ENCODE measurements at regions not wholly inside any gene's neighbourhood (a gene's known extent, or its start where the extent isn't known, plus 50 kb on each side); places are given as distances from the start of the nearest gene placed in this dataset.
"Not testable (repeated sequence)": the region's sequence is repeated elsewhere in the genome, so short reads cannot be mapped to it uniquely, and the experiment has no call there.

DNA sequence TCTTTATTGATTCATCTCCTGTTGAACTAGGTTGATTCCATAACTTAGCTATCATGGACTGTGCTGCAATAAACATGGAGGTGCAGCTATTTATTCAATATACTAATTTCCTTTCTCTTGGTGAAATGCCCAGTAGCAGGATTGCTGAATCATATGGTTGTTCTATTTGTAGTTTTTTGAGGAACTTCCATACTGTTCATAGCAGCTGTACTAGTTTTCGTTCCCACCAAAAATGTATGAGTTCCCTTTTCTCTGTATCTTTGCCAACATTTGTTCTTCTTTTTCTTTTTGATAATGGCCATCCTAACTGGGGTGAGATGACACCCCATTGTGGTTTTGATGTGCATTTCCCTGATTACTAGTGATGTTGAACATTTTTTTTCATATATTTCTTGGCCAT, 87.2 kb upstream of the NAV2 start:
- no peak for DNase-seq

DNA sequence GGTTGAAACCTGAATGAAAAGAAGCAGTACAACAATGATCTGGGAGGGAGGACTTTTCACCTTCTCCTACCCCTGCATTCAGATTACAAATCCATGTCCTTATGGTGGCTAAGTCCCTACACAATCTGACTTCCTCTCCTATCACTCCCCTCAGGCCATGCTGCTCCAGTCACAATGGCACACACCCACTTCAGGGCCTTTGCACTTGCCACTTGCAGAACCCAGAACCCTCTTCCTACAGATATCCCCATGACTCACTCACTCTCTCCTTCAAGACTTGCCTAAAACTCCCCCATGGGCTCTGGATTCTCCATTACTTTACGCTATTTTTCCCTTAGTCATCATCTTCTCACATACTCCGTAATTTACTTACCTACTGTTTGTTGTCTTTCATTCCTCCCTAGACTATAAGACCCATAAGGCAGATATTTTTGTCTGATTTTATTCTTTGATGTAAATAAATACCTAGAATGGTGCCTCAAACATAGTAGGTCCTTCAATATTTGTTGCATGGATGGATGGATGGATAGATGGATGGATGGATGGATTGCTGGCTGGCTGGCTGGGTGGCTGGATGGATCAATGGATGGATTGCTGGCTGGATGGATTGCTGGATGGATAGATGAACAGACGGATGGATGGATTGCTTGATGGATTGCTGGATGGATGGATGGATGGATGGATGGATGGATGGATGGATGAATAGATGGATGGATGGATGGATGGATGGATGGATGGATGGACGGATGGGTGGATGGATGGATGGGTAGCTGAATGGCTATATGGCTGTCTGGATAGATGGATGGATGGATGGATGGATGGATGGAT, 94.7 kb upstream of the NAV2 start:
- DNase-seq, result no peak

DNA sequence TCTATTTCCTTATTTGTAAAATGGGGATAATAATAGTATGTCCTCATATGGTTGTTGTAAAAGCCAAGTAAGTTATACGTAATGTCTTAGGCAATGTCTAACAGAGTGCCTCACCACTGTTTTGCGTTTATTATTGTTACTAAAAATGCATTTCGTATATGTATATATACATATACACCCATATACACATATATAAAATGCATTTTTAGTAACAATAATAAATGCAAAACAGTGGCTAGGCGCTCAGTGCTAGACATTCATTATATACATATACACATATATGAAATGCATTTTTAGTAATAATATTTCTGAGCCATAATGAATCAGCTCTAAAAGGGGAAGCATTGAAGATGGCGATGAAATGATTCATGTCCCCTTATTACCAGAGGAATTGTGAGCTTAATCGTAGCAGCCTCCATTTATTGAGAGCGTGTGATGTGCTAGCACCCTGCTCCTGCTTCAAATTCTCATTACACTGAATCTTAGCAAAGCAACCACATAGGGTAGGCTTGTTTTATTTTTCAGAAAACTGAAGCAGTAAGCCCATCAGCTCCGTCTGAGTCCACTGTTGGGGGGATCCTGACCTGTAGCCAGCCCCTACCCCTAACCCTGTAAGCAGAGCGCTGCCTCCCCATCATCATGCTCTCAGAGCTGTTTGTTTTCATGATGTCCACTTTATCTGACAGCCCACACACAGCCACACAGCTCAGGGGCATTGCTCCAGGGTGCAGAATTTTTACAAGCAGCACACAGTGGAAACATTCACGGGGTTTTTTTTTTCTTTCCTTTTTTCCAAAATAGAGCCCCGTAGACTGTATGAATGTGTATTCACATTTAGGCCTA, 97.1 kb upstream of the NAV2 start:
- DNase-seq, result no peak

DNA sequence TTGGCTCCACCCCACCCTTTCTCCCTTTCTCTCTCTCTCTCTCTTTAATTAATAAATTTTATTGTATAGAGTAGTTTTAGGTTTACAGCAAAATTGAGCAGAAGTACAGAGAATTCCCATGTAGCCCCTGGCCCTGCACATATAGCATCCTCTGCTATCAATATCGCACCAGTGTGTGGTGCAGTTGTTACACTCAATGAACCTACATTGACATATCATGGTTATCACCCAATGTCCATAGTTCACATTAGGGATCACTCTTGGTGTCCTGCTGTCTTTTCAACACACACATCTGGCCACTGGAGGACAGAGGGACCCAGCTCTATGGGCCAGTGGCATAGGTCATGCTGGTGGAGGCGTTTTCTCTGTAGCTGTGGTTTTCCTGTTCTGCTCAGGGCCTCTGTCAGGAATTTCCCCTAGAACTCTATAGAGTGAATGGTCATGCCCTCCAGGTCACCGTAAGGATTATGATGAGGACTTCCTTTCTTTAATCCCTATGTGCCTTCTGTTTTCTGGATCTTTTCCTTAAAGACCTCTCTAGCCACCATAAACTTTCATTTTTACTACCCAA, 98.2 kb upstream of the NAV2 start:
- no peak for DNase-seq

DNA sequence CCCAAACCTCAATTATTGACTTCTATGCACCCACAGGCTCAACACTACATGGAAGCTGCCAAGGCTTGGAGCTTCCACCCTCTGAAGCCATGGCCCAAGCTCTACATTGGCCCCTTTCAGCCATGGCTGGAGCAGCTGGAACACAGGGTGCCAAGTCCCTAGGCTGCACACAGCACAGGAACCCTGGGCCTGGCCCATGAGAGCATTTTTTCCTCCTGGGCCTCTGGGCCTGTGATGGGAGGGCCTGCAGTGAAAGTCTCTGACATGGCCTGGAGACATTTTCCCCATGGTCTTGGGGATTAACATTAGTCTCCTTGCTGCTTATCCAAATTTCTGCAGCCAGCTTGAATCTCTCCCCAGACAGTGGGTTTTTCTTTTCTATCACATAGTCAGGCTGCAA, 100.6 kb upstream of the NAV2 start:
- DNase-seq, result not testable (repeated sequence)

DNA sequence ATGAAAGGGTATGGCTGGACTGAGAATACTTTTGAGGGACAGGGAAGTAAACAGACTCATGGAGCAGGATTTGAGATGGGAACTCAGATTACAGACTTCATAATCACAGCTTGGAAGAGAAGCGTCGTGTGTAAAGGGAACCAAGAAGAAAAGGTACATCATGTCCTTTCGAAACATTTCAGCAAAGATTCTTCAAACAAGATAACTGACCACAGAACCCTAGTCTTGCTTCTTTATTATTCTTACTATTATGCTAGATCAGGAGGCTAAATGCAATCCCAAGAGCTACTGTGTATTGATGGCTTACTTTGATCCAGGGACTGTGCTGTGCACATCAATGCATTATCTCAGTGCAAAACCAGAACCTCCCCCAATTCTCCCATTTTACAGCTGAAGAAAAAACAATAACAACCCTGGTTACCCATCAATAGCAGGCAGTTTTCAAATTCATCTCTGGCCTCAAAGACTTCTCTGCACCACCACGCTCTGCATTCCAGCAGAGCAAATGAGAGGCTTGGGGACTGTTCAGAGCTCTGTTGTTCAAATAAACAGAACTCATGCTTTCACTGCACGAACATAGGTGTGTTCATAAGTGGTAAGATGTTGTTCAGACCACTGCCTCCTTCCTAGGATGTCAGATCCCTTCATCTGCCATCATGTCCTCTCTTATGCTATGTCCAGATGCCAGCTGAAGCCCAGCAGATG, 104.8 kb upstream of the NAV2 start:
- DNase-seq, result no peak

DNA sequence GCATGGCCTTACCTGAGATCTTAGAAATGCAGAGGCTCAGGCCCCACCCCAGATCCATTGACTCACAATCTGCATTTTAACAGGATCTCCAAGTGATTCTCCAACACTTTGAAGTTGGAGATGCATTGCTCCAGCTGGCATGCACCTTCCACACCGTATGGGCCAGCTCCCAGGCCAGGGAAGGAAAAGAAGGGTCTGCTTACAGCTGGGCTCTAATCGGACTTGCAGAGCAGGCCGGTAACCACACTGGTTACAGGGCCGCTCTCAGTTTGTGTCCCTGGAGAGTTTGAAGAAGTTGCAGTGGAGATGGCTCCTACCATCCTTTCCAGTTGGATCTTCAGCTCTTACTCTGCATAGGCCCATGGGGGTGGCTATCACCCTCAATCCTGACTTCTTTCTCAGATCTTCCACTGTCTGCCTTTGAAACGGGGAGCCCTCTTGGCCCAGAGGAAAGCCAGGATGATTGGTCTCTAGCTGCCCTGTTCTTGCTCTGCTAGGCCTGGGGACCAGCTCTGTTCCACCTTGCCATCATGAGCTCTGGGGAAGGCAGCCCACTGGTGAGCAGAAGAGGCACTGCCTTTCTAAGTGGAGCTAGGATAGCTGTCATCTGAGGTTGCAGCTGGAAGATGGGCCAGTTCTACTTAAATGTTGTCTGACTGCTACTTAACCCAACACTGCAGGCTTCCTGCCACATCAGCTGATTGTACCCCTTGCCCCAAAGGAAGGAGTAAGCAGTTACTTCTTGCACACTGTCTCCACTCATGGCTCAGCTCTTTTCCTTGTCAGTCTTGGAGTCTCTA, 105.6 kb upstream of the NAV2 start:
- DNase-seq, result no peak

DNA sequence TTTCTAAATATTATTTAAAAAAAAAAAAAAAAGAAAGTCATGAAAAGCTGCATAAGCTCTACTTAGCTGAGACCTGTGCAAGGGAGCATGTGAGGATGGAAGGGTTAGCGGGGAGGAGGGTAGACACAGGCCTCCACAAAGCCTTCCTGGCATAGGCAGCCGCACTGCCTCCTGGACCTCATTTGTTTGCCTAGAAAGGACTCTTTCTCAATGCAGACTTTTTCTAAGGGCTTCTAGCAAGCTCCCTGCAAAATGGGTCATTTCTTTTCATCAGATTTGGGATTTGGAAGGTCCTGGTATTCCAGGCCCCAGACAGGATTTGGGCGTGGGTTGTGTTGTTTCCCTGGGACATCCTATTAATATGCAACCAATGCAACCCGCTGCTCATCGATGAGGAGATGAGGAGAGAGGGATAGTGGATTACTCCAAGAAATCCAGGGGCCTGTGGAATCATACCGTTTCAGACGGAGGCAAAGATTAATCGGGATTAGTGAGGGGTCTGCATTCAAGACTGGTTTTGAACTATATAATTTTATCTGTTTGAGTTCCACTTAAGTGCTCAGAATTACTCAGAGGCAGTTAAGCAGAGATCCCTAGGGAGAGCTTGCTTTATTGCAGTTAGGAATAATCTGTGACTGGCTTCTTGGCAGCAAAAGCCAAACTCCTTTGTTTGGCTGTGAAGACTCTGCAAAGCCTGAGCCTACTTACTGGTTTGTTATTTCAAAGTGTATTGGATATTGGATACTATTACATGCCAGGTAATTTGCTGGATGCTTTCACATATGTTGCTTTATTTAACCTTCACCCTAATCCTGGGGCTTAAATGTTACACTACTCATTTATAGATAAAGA, 106.9 kb upstream of the NAV2 start:
- no peak for DNase-seq

DNA sequence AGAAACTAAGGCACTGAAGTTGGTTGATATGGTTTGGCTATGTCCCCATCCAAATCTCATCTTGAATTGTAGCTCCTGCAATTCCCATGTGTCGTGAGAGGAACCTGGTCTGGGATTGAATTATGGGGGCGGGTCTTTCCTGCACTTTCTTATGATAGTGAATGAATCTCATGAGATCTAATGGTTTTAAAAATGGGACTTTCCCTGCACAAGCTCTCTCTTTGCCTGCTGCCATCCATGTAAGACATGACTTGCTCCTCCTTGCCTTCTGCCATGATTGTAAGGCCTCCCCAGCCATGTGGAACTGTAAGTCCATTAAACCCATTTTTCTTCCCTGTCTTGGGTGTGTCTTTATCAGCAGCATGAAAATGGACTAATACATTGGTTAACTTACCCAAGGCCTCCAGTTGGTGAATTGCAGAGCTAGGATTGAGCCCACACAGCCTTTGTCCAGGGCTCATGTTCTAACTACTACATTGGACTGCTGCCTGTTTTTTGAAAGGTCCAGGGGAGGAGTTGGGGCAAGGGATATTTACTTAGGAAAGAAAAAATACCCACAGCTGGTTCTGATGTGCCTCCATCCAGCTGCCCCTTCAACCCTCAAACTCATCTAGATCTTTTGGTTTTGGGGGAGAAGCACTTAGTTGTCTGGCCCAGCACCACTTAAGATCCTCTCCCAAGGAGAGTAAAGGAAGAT, 107.8 kb upstream of the NAV2 start:
- DNase-seq, result no peak

DNA sequence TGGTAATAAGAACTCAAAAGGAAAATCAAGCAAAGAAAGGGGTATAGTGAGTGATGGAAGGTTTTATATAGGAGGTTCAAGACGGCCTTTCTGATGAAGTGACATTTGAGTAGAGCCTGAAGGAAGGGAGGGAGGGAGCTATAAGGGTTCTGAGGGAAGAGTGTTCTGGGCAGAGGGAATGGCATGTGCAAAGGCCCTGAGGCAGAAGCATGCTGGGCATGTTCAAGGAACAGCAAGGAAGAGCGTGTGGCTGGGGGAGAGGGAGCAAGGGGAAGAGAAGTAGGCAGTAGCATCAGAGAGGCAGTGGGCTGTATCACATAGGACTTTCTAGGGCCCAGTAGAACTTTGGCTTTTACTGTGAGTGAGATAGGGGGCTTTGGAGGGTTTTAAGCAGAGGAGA, 108.9 kb upstream of the NAV2 start:
- DNase-seq, result no peak

DNA sequence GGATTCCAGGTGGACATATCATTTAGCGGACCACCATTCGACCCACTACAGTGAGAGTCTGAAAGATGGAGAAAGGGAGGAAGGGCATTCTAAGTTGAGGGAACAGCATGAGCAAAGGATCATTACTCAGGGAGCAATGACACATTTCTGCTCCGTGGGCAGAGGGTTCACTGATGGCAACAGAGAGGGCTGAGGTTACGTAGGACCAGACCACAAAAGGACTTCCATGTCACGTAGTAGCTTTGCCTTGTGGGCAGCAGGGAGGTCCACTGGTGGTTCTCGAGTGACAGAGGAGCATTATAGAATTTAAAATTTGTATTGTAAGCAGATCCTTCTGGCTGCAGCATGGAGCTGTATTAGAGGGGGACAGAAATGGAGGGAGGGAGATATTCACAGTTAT, 109.7 kb upstream of the NAV2 start:
- DNase-seq, result no peak

DNA sequence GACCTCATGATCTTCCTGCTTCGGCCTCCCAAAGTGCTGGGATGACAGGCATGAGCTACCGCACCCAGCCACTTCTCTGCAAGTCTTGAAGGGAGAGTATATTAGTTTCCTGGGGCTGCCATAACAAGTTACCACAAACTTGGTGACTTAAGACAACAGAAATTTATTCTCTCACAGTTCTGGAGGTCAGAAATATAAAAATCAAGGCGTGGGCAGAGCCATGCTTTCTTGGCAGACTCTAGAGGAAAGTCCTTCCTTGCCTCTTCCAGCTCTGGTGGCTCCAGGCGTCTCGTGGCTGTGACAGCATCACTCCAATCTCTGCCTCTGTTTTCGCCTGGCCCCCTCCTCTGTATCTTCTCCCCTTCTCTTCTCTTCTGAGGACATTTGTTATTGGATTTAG, 110.2 kb upstream of the NAV2 start:
- no peak for DNase-seq

DNA sequence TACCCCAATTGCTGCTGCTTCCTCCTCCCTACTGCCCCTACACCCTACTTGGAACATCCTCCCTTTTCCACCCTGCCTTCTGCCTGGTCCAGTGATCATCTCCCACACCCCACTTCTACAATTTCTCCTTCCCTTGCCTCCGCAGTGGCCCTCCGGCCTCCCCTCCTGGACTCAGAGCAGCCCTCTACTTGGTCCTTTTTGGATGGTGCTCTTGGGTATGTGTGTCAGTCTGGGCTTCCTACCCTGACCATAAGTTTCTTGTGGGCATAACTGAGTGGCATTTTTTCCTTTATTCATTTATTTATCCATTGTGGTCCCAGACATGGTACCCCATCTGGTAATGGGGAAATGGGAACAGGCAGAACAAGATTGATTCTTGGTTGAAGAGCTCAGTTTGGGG, 111.4 kb upstream of the NAV2 start:
- no peak for DNase-seq

DNA sequence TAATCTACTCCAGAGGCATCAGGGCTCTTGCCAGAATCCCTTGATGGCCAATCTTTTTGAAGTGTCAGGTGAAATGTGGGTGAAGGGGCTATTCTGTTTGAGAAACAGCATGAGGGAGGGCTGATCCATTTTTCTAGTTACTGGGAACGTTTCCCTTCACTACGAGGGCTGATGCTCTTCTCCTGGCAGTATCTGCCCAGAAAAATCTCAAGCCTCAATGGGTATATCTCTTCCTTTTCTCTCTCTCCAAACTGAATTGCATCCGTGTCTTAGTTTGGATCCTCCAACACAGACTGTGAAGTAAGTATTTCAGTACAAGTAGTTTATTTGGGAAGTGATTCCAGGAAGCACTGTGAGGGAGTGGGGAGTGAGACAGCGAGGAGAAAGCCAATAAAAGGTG, 113.0 kb upstream of the NAV2 start:
- DNase-seq, result no peak

DNA sequence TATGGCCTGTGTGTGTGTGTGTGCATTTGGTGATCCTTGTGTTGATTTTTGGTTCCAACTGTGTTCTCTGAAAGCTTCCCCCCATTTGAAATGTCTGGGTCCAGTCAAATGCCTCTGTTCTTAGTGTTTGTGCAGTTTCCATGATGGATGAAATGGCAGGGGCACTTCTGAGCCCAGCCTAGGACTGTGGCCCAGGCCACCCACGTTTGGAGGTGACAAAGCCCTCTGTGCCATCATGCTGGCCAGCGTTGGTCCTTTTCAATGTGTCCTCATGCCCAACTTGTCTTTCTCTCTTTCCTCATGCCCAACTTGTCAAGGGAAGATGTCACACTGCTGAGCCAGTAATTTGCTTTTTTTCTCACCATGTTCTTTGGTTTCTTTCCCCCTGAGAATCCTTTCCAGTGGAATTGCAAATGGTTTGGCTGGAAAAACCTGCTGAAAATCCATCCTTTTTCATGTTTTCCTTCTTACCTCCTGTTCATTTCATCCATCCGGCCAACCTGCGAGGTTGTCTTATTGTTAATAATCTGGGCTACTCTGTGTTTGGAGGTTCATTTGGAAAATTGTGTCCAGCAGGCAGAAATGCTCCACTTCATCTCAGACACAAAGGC, 113.7 kb upstream of the NAV2 start:
- no peak for DNase-seq

DNA sequence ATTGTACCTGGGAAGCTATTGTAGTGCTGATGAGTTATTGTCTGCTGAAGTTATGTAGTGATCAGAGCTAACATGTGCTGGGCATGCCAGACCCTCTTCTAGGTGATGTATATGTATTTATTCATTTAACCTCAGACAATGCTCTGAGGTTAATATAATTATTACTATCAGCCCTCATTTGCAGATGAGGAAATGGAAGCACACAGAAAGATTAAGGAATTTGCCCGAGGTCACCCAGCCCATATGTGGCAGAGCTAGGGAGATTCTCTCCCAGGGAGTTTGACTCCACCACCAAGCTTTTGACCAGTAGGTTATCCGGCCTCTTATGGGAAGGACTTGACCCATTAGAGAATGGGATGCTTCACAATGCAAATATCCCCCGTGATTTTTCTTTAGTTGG, 114.2 kb upstream of the NAV2 start:
- no peak for DNase-seq

DNA sequence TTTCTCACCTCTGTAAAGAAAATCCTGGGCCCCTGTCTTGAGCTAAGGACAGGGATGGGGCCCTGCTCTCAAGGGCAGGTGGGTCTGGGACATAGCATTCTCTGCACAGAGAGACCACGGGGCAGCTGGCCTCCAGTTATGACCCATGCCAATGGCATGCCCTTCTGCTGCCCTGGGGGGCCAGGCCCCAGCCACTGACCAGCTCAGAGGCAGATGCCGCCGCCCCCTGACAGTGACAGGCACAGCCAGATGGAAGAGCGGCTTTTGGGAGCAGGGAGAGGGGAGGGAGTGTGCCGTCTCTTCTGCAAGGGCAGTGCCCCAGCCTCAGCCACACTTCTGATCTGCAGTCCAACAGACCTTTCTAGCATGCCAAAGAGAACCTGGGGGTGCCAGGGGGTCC, 114.8 kb upstream of the NAV2 start:
- no peak for DNase-seq

DNA sequence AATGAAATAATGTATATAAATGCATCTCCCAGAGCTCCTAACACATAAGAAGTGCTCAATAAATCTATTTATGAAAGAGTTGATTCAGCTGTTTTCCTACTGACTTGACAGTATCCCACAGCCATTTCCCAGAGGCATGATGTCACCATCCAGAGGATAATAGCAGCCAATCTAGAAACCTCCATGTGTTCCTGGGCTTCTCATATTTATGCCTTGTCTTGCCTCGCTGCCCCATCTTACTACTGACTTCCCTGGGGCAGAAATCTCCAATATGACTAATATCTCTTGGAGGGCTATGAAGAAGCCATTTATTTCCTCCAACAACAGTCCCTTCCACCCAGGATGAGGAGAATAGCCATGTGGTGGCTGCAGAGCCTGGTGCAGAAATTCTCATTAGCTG, 115.4 kb upstream of the NAV2 start:
- DNase-seq, result no peak

DNA sequence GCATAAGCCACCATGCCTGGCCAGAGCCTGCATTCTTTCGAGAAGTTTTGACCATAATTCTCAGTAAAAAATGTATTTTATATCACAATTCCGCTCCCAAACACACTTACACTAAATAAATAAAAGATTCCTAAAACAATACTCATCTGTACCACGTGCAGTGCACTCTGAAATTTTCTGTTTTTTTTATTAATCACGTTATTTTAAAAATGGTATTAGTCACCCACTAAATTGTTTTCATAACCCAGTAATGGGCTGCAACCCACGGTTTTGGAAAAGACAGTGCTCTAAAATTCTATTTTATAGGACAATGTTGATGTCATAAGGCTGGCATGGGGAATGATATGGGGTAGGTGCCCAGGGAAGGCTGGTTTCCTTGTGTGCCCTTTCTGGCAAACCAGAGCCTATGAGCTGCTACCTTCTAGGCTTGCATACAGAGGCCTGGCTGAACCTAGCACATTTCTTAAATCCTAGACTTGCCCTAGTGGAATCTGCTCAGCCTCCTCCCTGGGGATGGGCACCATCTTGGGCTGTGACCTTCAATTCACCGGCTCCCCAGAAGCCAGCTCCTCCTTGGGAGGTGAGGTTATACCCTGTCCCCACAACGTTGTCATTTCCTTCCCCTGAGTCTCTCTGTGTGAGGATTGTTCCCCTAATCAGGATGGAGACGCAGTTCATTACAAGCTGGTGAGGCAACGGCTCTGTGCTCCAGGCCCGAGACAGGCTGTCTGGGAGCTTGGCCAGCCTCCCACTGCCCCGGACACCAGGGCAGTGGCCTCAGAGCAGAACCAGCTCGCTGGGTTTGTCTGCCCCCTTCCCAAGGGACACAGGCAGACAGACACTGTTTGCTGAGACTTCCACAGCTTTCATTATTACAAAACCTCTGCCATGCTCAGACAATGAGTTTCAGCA, 116.5 kb upstream of the NAV2 start:
- no peak for DNase-seq

DNA sequence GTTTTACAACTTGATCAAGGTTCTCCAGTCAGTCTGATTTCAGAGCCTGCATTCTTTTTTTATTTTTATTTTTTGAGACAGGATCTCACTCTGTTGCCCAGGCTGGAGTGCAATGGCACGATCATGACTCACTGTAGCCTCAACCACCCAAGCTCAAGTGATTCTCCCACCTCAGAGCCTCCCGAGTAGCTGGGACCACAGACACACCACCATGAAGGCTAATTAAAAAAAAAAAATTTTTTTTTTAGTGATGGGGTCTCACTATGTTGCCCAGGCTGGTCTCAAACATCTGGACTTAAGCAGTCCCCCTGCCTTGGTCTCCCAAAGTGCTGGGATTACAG, 117.2 kb upstream of the NAV2 start:
- no peak for DNase-seq
